Neural cell (in vitro differentiated cells): ENCODE measurements at regions not wholly inside any gene's neighbourhood (a gene's known extent, or its start where the extent isn't known, plus 50 kb on each side); places are given as distances from the start of the nearest gene placed in this dataset.

Experiments used
- CTCF ChIP-seq: fragments of 450-650 bp; IDR thresholded peaks from 2 replicates; pipeline ENCODE4 v1.5.1; 2014; ENCODE audit warnings: antibody characterized with exemption, mild to moderate bottlenecking, moderate library complexity; ENCODE audit not compliant: poor library complexity, severe bottlenecking
- EP300 ChIP-seq: fragments of 450-650 bp; conservative IDR thresholded peaks from 2 replicates; pipeline ENCODE4 v1.6.1; 2014; ENCODE audit warnings: antibody characterized with exemption, mild to moderate bottlenecking, moderate library complexity; ENCODE audit not compliant: poor library complexity, severe bottlenecking
- EZH2 ChIP-seq: fragments of 200-600, 300-800 bp; shearing (Covaris generic), sonication (generic); IDR thresholded peaks from 2 replicates; pipeline ENCODE4 v1.6.1; 2014; ENCODE audit warnings: antibody characterized with exemption, low read length, borderline replicate concordance, mild to moderate bottlenecking; ENCODE audit not compliant: insufficient read depth, poor library complexity, severe bottlenecking
- REST ChIP-seq: IDR thresholded peaks from 2 replicates; pipeline ENCODE4 v1.6.1; 2012; ENCODE audit warnings: borderline replicate concordance

GRCh38 chr5:158224253-158224652 is 365.3 kb upstream of the CLINT1 start:
- TF ChIP-seq CTCF (no peak), EP300 (no peak), REST (no peak), EZH2 (no peak)
